H1 (cell line): ENCODE measurements at regions not wholly inside any gene's neighbourhood (a gene's known extent, or its start where the extent isn't known, plus 50 kb on each side); places are given as distances from the start of the nearest gene placed in this dataset.

Experiments
- CTCF ChIA-PET: fragments of 300-600 bp; sonication (Branson Sonifier 250); formaldehyde crosslinking; loops from one replicate; lab custom pipeline; 2021; ENCODE audit not compliant: partially characterized antibody; lab: Charles Lee
- POLR2A ChIA-PET: fragments of 300-600 bp; sonication (Branson Sonifier 250); formaldehyde crosslinking; loops from one replicate; lab custom pipeline; 2021; ENCODE audit warnings: inconsistent platforms; ENCODE audit not compliant: partially characterized antibody; lab: Charles Lee
- DNase-seq, 2 experiments: peaks; one replicate each; pipeline versions ENCODE4 v3.0.0 to v3.0.0-alpha.2; 2010 to 2022; ENCODE audit warnings: low spot score in 2 of 2, low read depth in 1 of 2, mixed read lengths in 1 of 2
- FAIRE-seq: peaks from 2 replicates; lab custom pipeline; 2011; peaks lifted over from hg19 to GRCh38; lab: Jason Lieb, UNC
- H2AFZ ChIP-seq: 2 replicates; pipeline ENCODE4 v1.8.1; 2012; ENCODE audit warnings: low read length, inconsistent platforms
- H2AK5ac ChIP-seq: 2 replicates; pipeline ENCODE4 v1.6.1; 2013; ENCODE audit warnings: low read depth, low read length
- H2BK120ac ChIP-seq: replicated peaks from 2 replicates; pipeline ENCODE3; 2013; ENCODE audit warnings: low read depth, low read length, inconsistent platforms
- H2BK12ac ChIP-seq: 2 replicates; pipeline ENCODE4 v1.6.1; 2013; ENCODE audit warnings: low read depth, low read length
- H2BK15ac ChIP-seq: 2 replicates; pipeline ENCODE4 v1.6.1; 2013; ENCODE audit warnings: low read length
- H2BK20ac ChIP-seq: 2 replicates; pipeline ENCODE4 v1.6.1; 2013; ENCODE audit warnings: low read length
- H2BK5ac ChIP-seq: 2 replicates; pipeline ENCODE4 v1.6.1; 2013; ENCODE audit warnings: low read depth, low read length
- H3K14ac ChIP-seq: 2 replicates; pipeline ENCODE4 v1.6.1; 2013; ENCODE audit warnings: inconsistent platforms; ENCODE audit not compliant: insufficient read length
- H3K18ac ChIP-seq: 2 replicates; pipeline ENCODE4 v1.6.1; 2013; ENCODE audit warnings: low read length; ENCODE audit errors: extremely low read depth
- H3K23ac ChIP-seq: 2 replicates; pipeline ENCODE4 v1.6.1; 2013; ENCODE audit warnings: inconsistent platforms; ENCODE audit not compliant: insufficient read length
- H3K23me2 ChIP-seq: 2 replicates; pipeline ENCODE4 v1.6.1; 2013; ENCODE audit warnings: low read depth, low read length
- H3K27ac ChIP-seq: 2 replicates; pipeline ENCODE4 v1.6.1; 2011; ENCODE audit warnings: low read depth, low read length, inconsistent platforms
- H3K27me3 ChIP-seq, 4 experiments: replicated peaks in 1 of 4; 1 replicate in 1 of 4; 2 replicates in 3 of 4; pipeline versions ENCODE4 v1.6.1 to v1.8.1; 2011 to 2013; ENCODE audit warnings: low read length in 3 of 4, mild to moderate bottlenecking in 3 of 4, inconsistent platforms in 2 of 4, mixed read lengths in 2 of 4, moderate library complexity in 1 of 4; ENCODE audit not compliant: control insufficient read depth in 3 of 4, insufficient read depth in 3 of 4; ENCODE audit errors: extremely low read depth in 1 of 4
- H3K36me3 ChIP-seq, 4 experiments: 2 replicates each; pipeline versions ENCODE4 v1.6.1 to v1.8.1; 2011 to 2013; ENCODE audit warnings: mild to moderate bottlenecking in 4 of 4, low read length in 3 of 4, moderate library complexity in 2 of 4, control low read depth in 1 of 4, inconsistent platforms in 1 of 4; ENCODE audit not compliant: insufficient read depth in 4 of 4, control insufficient read depth in 2 of 4
- H3K4ac ChIP-seq: replicated peaks from 2 replicates; pipeline ENCODE3; 2013; ENCODE audit warnings: low read length, low read depth, mixed read lengths, inconsistent platforms; ENCODE audit not compliant: insufficient read length
- H3K4me1 ChIP-seq, 4 experiments: replicated peaks in 1 of 4; 1 replicate in 1 of 4; 2 replicates in 3 of 4; pipeline versions ENCODE4 v1.6.1 to v1.8.1; 2011 to 2013; ENCODE audit warnings: low read length in 3 of 4, inconsistent platforms in 2 of 4, mixed read lengths in 1 of 4; ENCODE audit not compliant: insufficient read depth in 4 of 4, control insufficient read depth in 3 of 4
- H3K4me2 ChIP-seq, 2 experiments: 2 replicates each; pipeline versions ENCODE4 v1.6.1 to v1.8.1; 2011 to 2013; ENCODE audit warnings: low read depth in 2 of 2, low read length in 2 of 2, control low read depth in 1 of 2, inconsistent platforms in 1 of 2, mild to moderate bottlenecking in 1 of 2; ENCODE audit not compliant: insufficient read depth in 1 of 2
- H3K4me3 ChIP-seq, 4 experiments: fragments of 200-600, 300-600 bp in 1 of 4; sonication (generic), shearing (Covaris generic), sonication (Bioruptor Twin) in 1 of 4; 2 replicates each; pipeline versions ENCODE4 v1.5.1 to v1.8.1; 2011 to 2016; ENCODE audit warnings: low read length in 4 of 4, low read depth in 3 of 4, control low read depth in 2 of 4, inconsistent platforms in 2 of 4, mild to moderate bottlenecking in 2 of 4, mixed read lengths in 1 of 4, moderate library complexity in 1 of 4; ENCODE audit not compliant: insufficient read depth in 2 of 4; ENCODE audit errors: extremely low read depth in 1 of 4
- H3K56ac ChIP-seq: replicated peaks from 2 replicates; pipeline ENCODE3; 2013; ENCODE audit warnings: low read depth, mild to moderate bottlenecking, mixed read lengths, low read length, inconsistent platforms; ENCODE audit not compliant: insufficient read length
- H3K79me1 ChIP-seq: 2 replicates; pipeline ENCODE4 v1.6.1; 2013; ENCODE audit warnings: low read depth, low read length, control low read depth
- H3K79me2 ChIP-seq, 2 experiments: 2 replicates each; pipeline versions ENCODE4 v1.6.1 to v1.8.1; 2012 to 2013; ENCODE audit warnings: low read length in 2 of 2, mild to moderate bottlenecking in 2 of 2, inconsistent platforms in 1 of 2; ENCODE audit not compliant: insufficient read depth in 2 of 2, control insufficient read depth in 1 of 2
- H3K9ac ChIP-seq, 4 experiments: replicated peaks in 1 of 4; 1 replicate in 1 of 4; 2 replicates in 3 of 4; pipeline versions ENCODE4 v1.6.1 to v1.8.1; 2011 to 2013; ENCODE audit warnings: low read depth in 3 of 4, low read length in 3 of 4, control low read depth in 2 of 4, mild to moderate bottlenecking in 2 of 4, moderate library complexity in 2 of 4, inconsistent platforms in 1 of 4; ENCODE audit errors: extremely low read depth in 1 of 4
- H3K9me3 ChIP-seq, 2 experiments: 2 replicates each; pipeline versions ENCODE4 v1.6.1 to v1.8.1; 2012 to 2013; ENCODE audit warnings: mild to moderate bottlenecking in 2 of 2, moderate library complexity in 2 of 2, control low read depth in 1 of 2, inconsistent platforms in 1 of 2, low read depth in 1 of 2, low read length in 1 of 2, mixed read lengths in 1 of 2; ENCODE audit not compliant: insufficient read depth in 2 of 2
- H4K20me1 ChIP-seq, 2 experiments: replicated peaks in 1 of 2; 2 replicates each; pipeline versions ENCODE3 to v1.8.1; 2011 to 2013; ENCODE audit warnings: inconsistent platforms in 2 of 2, low read length in 2 of 2, mild to moderate bottlenecking in 1 of 2; ENCODE audit not compliant: insufficient read depth in 2 of 2, control insufficient read depth in 1 of 2
- H4K5ac ChIP-seq: 2 replicates; pipeline ENCODE4 v1.6.1; 2013; ENCODE audit warnings: low read length, low read depth, mixed read lengths, inconsistent platforms; ENCODE audit not compliant: insufficient read length
- H4K8ac ChIP-seq: 2 replicates; pipeline ENCODE4 v1.8.0; 2013; ENCODE audit warnings: mild to moderate bottlenecking, moderate library complexity, low read length, inconsistent platforms; ENCODE audit not compliant: insufficient read depth; ENCODE audit errors: extremely low read depth
- H4K91ac ChIP-seq: replicated peaks from 2 replicates; pipeline ENCODE3; 2013; ENCODE audit warnings: low read length, mixed read lengths, inconsistent platforms; ENCODE audit not compliant: insufficient read length
- BACH1 ChIP-seq: IDR thresholded peaks from 2 replicates; pipeline ENCODE4 v1.6.1; 2012; ENCODE audit warnings: low read length, improper control_type of control experiment
- EGR1 ChIP-seq: IDR thresholded peaks from 2 replicates; pipeline ENCODE4 v1.6.1; 2011; ENCODE audit warnings: low read depth, low read length, borderline replicate concordance
- HDAC2 ChIP-seq, 2 experiments: fragments of 300-600 bp in 1 of 2; sonication (generic) in 1 of 2; IDR thresholded peaks; 2 replicates each; pipeline ENCODE4 v1.6.1; 2011 to 2012; ENCODE audit warnings: low read depth in 2 of 2, low read length in 2 of 2, mild to moderate bottlenecking in 2 of 2, moderate library complexity in 2 of 2, borderline replicate concordance in 1 of 2, inconsistent platforms in 1 of 2
- HDAC6 ChIP-seq: IDR thresholded peaks from one replicate; pipeline ENCODE4 v1.7.1; 2012; ENCODE audit warnings: low read depth, mild to moderate bottlenecking, inconsistent platforms, low read length, moderate library complexity
- JUN ChIP-seq: IDR thresholded peaks from 2 replicates; pipeline ENCODE4 v1.6.1; 2011; ENCODE audit warnings: low read depth, mild to moderate bottlenecking, improper control_type of control experiment, low read length
- KDM4A ChIP-seq: IDR thresholded peaks from one replicate; pipeline ENCODE4 v1.7.1; 2012; ENCODE audit warnings: low read depth, mild to moderate bottlenecking, moderate library complexity, low read length, inconsistent platforms; ENCODE audit not compliant: severe bottlenecking
- RBBP5 ChIP-seq: IDR thresholded peaks from 2 replicates; pipeline ENCODE4 v1.7.1; 2012; ENCODE audit warnings: low read depth, mild to moderate bottlenecking, inconsistent platforms, low read length, moderate library complexity, borderline replicate concordance
- SIN3A ChIP-seq, 2 experiments: IDR thresholded peaks in 1 of 2; conservative IDR thresholded peaks in 1 of 2; 2 replicates each; pipeline ENCODE4 v1.6.1; 2011 to 2012; ENCODE audit warnings: low read length in 2 of 2, improper control_type of control experiment in 1 of 2, low read depth in 1 of 2, mild to moderate bottlenecking in 1 of 2
- SIRT6 ChIP-seq: IDR thresholded peaks from one replicate; pipeline ENCODE4 v1.7.1; 2012; ENCODE audit warnings: low read length, inconsistent platforms
- SP2 ChIP-seq: IDR thresholded peaks from 2 replicates; pipeline ENCODE4 v1.6.1; 2012; ENCODE audit warnings: mild to moderate bottlenecking, low read length, inconsistent platforms
- SRF ChIP-seq: IDR thresholded peaks from 2 replicates; pipeline ENCODE4 v1.6.1; 2011; ENCODE audit warnings: mild to moderate bottlenecking, low read depth, low read length, moderate library complexity
- TAF1 ChIP-seq: IDR thresholded peaks from 2 replicates; pipeline ENCODE4 v1.6.1; 2011; ENCODE audit warnings: mild to moderate bottlenecking, low read depth, low read length
- whole genome bisulfite sequencing, 2 experiments: shearing (Covaris generic) in 1 of 2; methylation state at CpG; one replicate each; pipeline versions ENCODE4 v1.1.6 to v1.1.7; 2013 to 2015; ENCODE audit warnings: low lambda C conversion rate in 2 of 2, mixed read lengths in 2 of 2, inconsistent platforms in 1 of 2, low coverage in 1 of 2, missing lambda C conversion rate in 1 of 2; ENCODE audit not compliant: insufficient replicate concordance in 2 of 2, insufficient coverage in 1 of 2, insufficient read length in 1 of 2; ENCODE audit errors: extremely low coverage in 1 of 2, missing lambda C conversion rate in 1 of 2; 5-methylcytosine and 5-hydroxymethylcytosine counted together
- TF ChIP-seq, protein P1 (sequence below): IDR thresholded peaks from 2 replicates; pipeline ENCODE4 v1.6.1; 2012; ENCODE audit warnings: inconsistent platforms

DNA sequence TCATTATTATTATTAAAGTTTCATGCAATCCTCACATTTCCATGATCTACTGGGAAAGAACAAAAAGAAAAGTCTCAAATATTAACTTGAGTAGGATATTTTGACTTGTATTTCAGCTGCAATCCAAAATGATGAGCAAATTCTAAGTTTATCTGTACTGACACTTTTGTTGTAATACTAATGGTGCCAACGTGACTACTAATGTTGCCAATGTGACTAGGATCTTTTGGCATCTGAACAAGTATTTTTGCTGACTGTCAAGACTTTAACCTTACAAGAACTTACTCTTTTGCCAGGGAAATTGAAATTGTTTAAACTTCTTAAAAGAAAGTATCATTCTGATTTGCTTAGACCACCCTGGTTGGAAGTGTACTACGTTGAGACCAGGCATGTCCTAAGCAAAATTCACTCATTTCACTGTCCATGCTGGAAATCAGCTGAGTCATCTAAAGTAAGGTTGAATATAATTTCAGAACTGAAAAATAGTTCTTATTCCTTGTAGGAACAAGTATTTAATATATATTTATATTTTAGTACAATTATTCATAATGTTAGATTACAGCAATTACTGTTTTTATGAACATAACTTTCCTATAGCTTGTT lies 78.5 kb upstream of the LYZL1 start:
- Histone ChIP-seq H3K79me2 (no peaks in the 10 kb centered on the region), H3K4me2 (no peak overlapping the region), H3K4ac (no peak overlapping the region), H3K23me2 (no peaks in the 10 kb centered on the region), H3K27me3 (no peaks in the 10 kb centered on the region), H3K27ac (no peak overlapping the region), H3K79me1 (no peaks in the 10 kb centered on the region), H2BK15ac (no peak overlapping the region), H3K9me3 (peaks cover 4 to 6% of the 10 kb centered on the region in 2 experiments), H3K14ac (no peak overlapping the region), H3K23ac (no peak overlapping the region), H2AK5ac (no peak overlapping the region), H3K36me3 (no peaks in the 10 kb centered on the region), H2BK20ac (no peak overlapping the region), H2BK12ac (no peak overlapping the region), H4K20me1 (no peaks in the 10 kb centered on the region), H3K18ac (no peak overlapping the region), H2AFZ (no peak overlapping the region), H3K9ac (no peak overlapping the region), H2BK120ac (no peak overlapping the region), H2BK5ac (no peak overlapping the region), H3K4me3 (no peak overlapping the region), H3K4me1 (peaks cover 0 to 2% (median 0%) of the 10 kb centered on the region in 4 experiments; a peak in 1 of 7 replicates), H4K91ac (no peak overlapping the region), H3K56ac (no peak overlapping the region), H4K8ac (no peak overlapping the region), H4K5ac (no peak overlapping the region)
- no peak for DNase-seq
- POLR2A ChIA-PET = no interaction called here
- FAIRE-seq = no peak
- CTCF ChIA-PET = interaction anchor here (1.1 to 1.3 kb wide), 3 partner anchors 14 to 94 kb away, joined by 3 to 4 read pairs (median 3); no protein-coding TSS in a partner anchor
- WGBS, 2 experiments = 90% methylated on average over 2 of the region's 2 CpGs; no CpG with 5 or more reads in 1 of the 2 experiments
- TF ChIP-seq JUN (no peak), RBBP5 (no peak), EGR1 (no peak), TAF1 (no peak), SIRT6 (no peak), SRF (no peak), SIN3A (conservative IDR thresholded peaks at IDR 0.05 in 1 of 2, IDR thresholded peaks at IDR 0.05 in 1 of 2; ENCODE audit: low read depth in 1 of 2, low read length in 2 of 2) (no peak), BACH1 (no peak), HDAC2 (IDR thresholded peaks at IDR 0.05; ENCODE audit: borderline replicate concordance in 1 of 2, low read depth in 2 of 2, low read length in 2 of 2) (no peak), HDAC6 (no peak), KDM4A (no peak), SP2 (no peak)
- TF ChIP-seq, protein P1, sequence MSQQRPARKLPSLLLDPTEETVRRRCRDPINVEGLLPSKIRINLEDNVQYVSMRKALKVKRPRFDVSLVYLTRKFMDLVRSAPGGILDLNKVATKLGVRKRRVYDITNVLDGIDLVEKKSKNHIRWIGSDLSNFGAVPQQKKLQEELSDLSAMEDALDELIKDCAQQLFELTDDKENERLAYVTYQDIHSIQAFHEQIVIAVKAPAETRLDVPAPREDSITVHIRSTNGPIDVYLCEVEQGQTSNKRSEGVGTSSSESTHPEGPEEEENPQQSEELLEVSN = no peak
